8988T (cell line): ENCODE measurements at regions not wholly inside any gene's neighbourhood (a gene's known extent, or its start where the extent isn't known, plus 50 kb on each side); places are given as distances from the start of the nearest gene placed in this dataset.
"Not testable (repeated sequence)": the region's sequence is repeated elsewhere in the genome, so short reads cannot be mapped to it uniquely, and the experiment has no call there.

Experiments used
- DNase-seq: peaks from one replicate; pipeline ENCODE4 v3.0.0; 2011

- no peak for DNase-seq
Measured at GRCh38 chr7:142523821-142524460, 225.3 kb upstream of the PRSS1 start.

- no peak for DNase-seq
Measured at GRCh38 chr7:142522735-142523134, 226.5 kb upstream of the PRSS1 start.

- DNase-seq = not testable (repeated sequence)
Measured at GRCh38 chr7:142520885-142521284, 228.4 kb upstream of the PRSS1 start.

GRCh38 chr7:142520455-142520854 is 228.8 kb upstream of the PRSS1 start:
- DNase-seq = not testable (repeated sequence)

- DNase-seq = no peak
Measured at GRCh38 chr7:142519079-142520078, 229.9 kb upstream of the PRSS1 start.

GRCh38 chr7:142516038-142516501 is 233.2 kb upstream of the PRSS1 start:
- DNase-seq = no peak

GRCh38 chr7:142514716-142515115 is 234.6 kb upstream of the PRSS1 start:
- DNase-seq = not testable (repeated sequence)

- DNase-seq = no peak
Measured at GRCh38 chr7:142513178-142513955, 235.9 kb upstream of the PRSS1 start.

GRCh38 chr7:142511801-142512200 is 237.5 kb upstream of the PRSS1 start:
- DNase-seq = no peak

- DNase-seq = no peak
Measured at GRCh38 chr7:142511374-142511773, 237.9 kb upstream of the PRSS1 start.

- not testable (repeated sequence) for DNase-seq
Measured at GRCh38 chr7:142509235-142509634, 240.0 kb upstream of the PRSS1 start.

GRCh38 chr7:142508251-142508650 is 241.0 kb upstream of the PRSS1 start:
- DNase-seq = no peak

- no peak for DNase-seq
Measured at GRCh38 chr7:142507799-142508198, 241.5 kb upstream of the PRSS1 start.

GRCh38 chr7:142507066-142507465 is 242.2 kb upstream of the PRSS1 start:
- not testable (repeated sequence) for DNase-seq

- DNase-seq = no peak
Measured at GRCh38 chr7:142506601-142507000, 242.7 kb upstream of the PRSS1 start.

GRCh38 chr7:142503949-142504348 is 245.3 kb upstream of the PRSS1 start:
- DNase-seq = not testable (repeated sequence)

GRCh38 chr7:142503036-142503435 is 245.2 kb upstream of the PRSS58 start:
- no peak for DNase-seq

GRCh38 chr7:142501434-142501833 is 243.6 kb upstream of the PRSS58 start:
- no peak for DNase-seq

- DNase-seq = no peak
Measured at GRCh38 chr7:142500366-142500765, 242.5 kb upstream of the PRSS58 start.

GRCh38 chr7:142499635-142500034 is 241.8 kb upstream of the PRSS58 start:
- DNase-seq = no peak

- no peak for DNase-seq
Measured at GRCh38 chr7:142498364-142498763, 240.5 kb upstream of the PRSS58 start.

- DNase-seq = no peak
Measured at GRCh38 chr7:142496545-142496991, 238.7 kb upstream of the PRSS58 start.

GRCh38 chr7:142495879-142496278 is 238.0 kb upstream of the PRSS58 start:
- DNase-seq = not testable (repeated sequence)
